Endothelial cell of umbilical vein (primary cell): ENCODE measurements at regions not wholly inside any gene's neighbourhood (a gene's known extent, or its start where the extent isn't known, plus 50 kb on each side); places are given as distances from the start of the nearest gene placed in this dataset.

Source experiments
- EZH2 ChIP-seq: IDR thresholded peaks from 2 replicates; pipeline ENCODE4 v1.6.1; 2012; ENCODE audit warnings: borderline replicate concordance, low read depth, mild to moderate bottlenecking, moderate library complexity, low read length, inconsistent platforms; ENCODE audit not compliant: severe bottlenecking
- JUN ChIP-seq: IDR thresholded peaks from 2 replicates; pipeline ENCODE4 v1.6.1; 2011; ENCODE audit warnings: borderline replicate concordance, low read depth; ENCODE audit not compliant: insufficient read length, insufficient read depth
- POLR2A ChIP-seq: IDR thresholded peaks from 2 replicates; pipeline ENCODE4 v1.6.1; 2012; ENCODE audit warnings: low read depth, mild to moderate bottlenecking, control low read depth, low read length
- POLR2AphosphoS5 ChIP-seq: IDR thresholded peaks from 2 replicates; pipeline ENCODE4 v1.6.1; 2012; ENCODE audit warnings: low read depth, mild to moderate bottlenecking, control low read depth, low read length, moderate library complexity; ENCODE audit not compliant: insufficient read depth
- TF ChIP-seq, protein P1 (sequence below), 2 donors: IDR thresholded peaks; 1 replicate in 1 of 2; 2 replicates in 1 of 2; pipeline ENCODE4 v1.5.1; 2011; ENCODE audit warnings: low read length in 2 of 2, mild to moderate bottlenecking in 2 of 2, moderate library complexity in 2 of 2, control low read depth in 1 of 2, inconsistent platforms in 1 of 2, low read depth in 1 of 2; ENCODE audit not compliant: insufficient read depth in 1 of 2; ENCODE audit errors: extremely low read depth in 1 of 2
- TF ChIP-seq, protein P2 (sequence below): IDR thresholded peaks from 2 replicates; pipeline ENCODE4 v1.6.1; 2011; ENCODE audit not compliant: insufficient read depth, insufficient read length

DNA sequence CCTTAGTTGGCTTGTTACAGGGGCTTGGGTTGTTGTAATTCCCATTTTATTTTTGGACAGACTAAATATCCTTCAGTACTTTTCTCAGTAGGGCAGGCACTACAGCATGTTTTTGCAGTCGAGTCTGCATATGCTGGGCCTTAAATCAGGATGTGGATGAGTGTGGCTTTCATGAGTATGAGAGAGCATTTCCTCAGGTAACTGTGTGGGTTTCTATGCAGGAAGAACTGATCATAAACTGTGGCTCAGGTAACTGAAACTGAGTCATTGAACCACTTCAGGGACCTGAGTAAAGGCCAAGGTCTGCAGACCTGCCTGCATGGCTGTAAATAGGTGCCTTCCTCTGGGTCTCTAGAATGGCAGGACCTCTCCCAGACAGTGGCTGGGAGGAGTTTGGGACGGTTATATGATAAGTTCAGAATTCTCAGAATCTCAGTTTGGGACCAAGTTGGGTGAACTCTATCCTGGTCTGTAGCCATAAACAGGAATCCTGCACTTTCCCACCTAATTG is 112.1 kb downstream of the ZNF737 start:
- no peak for TF ChIP-seq POLR2AphosphoS5
- TF ChIP-seq, protein P1, sequence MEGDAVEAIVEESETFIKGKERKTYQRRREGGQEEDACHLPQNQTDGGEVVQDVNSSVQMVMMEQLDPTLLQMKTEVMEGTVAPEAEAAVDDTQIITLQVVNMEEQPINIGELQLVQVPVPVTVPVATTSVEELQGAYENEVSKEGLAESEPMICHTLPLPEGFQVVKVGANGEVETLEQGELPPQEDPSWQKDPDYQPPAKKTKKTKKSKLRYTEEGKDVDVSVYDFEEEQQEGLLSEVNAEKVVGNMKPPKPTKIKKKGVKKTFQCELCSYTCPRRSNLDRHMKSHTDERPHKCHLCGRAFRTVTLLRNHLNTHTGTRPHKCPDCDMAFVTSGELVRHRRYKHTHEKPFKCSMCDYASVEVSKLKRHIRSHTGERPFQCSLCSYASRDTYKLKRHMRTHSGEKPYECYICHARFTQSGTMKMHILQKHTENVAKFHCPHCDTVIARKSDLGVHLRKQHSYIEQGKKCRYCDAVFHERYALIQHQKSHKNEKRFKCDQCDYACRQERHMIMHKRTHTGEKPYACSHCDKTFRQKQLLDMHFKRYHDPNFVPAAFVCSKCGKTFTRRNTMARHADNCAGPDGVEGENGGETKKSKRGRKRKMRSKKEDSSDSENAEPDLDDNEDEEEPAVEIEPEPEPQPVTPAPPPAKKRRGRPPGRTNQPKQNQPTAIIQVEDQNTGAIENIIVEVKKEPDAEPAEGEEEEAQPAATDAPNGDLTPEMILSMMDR (IDR thresholded peaks at IDR 0.05; ENCODE audit: extremely low read depth in 1 of 2, insufficient read depth in 1 of 2, low read depth in 1 of 2, low read length in 2 of 2): no peak
- TF ChIP-seq POLR2A: no peak
- TF ChIP-seq, protein P2, sequence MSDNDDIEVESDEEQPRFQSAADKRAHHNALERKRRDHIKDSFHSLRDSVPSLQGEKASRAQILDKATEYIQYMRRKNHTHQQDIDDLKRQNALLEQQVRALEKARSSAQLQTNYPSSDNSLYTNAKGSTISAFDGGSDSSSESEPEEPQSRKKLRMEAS: no peak
- TF ChIP-seq JUN: no peak
- no peak for TF ChIP-seq EZH2
